Liver (tissue), 7 donors: ENCODE measurements at regions not wholly inside any gene's neighbourhood (a gene's known extent, or its start where the extent isn't known, plus 50 kb on each side); places are given as distances from the start of the nearest gene placed in this dataset.
"Not testable (repeated sequence)": the region's sequence is repeated elsewhere in the genome, so short reads cannot be mapped to it uniquely, and the experiment has no call there.

Source experiments
- DNase-seq: peaks from one replicate; pipeline ENCODE4 v3.0.0-alpha.2; 2017; ENCODE audit warnings: low spot score
- H3K27ac ChIP-seq, 2 donors: one replicate each; pipeline ENCODE4 v1.7.0; 2013; ENCODE audit warnings: inconsistent platforms in 2 of 2, low read length in 2 of 2, control low read depth in 1 of 2, low read depth in 1 of 2, mild to moderate bottlenecking in 1 of 2
- H3K27me3 ChIP-seq, 4 donors: one replicate each; pipeline versions ENCODE4 v1.6.1 to v1.7.0; 2013; ENCODE audit warnings: low read length in 3 of 4, inconsistent platforms in 1 of 4, mild to moderate bottlenecking in 1 of 4, moderate library complexity in 1 of 4; ENCODE audit not compliant: control insufficient read depth in 4 of 4, insufficient read depth in 4 of 4
- H3K36me3 ChIP-seq, 4 donors: one replicate each; pipeline versions ENCODE4 v1.6.1 to v1.7.0; 2013; ENCODE audit warnings: low read length in 3 of 4, mild to moderate bottlenecking in 3 of 4, low read depth in 1 of 4, moderate library complexity in 1 of 4; ENCODE audit not compliant: control insufficient read depth in 4 of 4, insufficient read depth in 3 of 4
- H3K4me1 ChIP-seq, 4 donors: one replicate each; pipeline versions ENCODE4 v1.6.1 to v1.7.0; 2013; ENCODE audit warnings: low read length in 3 of 4, mild to moderate bottlenecking in 3 of 4, moderate library complexity in 1 of 4; ENCODE audit not compliant: control insufficient read depth in 4 of 4, insufficient read depth in 4 of 4
- H3K4me3 ChIP-seq, 3 donors: one replicate each; pipeline versions ENCODE4 v1.6.1 to v1.7.0; 2013; ENCODE audit warnings: low read length in 3 of 3, control low read depth in 1 of 3, low read depth in 1 of 3, mild to moderate bottlenecking in 1 of 3
- H3K9ac ChIP-seq, 2 donors: one replicate each; pipeline ENCODE4 v1.7.0; 2013; ENCODE audit warnings: low read length in 2 of 2, mild to moderate bottlenecking in 2 of 2, moderate library complexity in 2 of 2, control low read depth in 1 of 2, low read depth in 1 of 2
- H3K9me3 ChIP-seq, 4 donors: one replicate each; pipeline versions ENCODE4 v1.6.1 to v1.7.0; 2013; ENCODE audit warnings: low read length in 3 of 4; ENCODE audit not compliant: control insufficient read depth in 4 of 4
- HNF4A ChIP-seq, 2 donors: conservative IDR thresholded peaks; 2 replicates each; pipeline ENCODE4 v1.6.1; 2016; ENCODE audit warnings: antibody characterized with exemption in 2 of 2, mild to moderate bottlenecking in 2 of 2
- RXRA ChIP-seq, 2 donors: IDR thresholded peaks; 2 replicates each; pipeline ENCODE4 v1.6.1; 2017 to 2018; ENCODE audit warnings: antibody characterized with exemption in 2 of 2, mild to moderate bottlenecking in 1 of 2
- WGBS: extraction: QIAGEN DNeasy Blood & Tissue Kit; methylation state at CpG from one replicate; pipeline ENCODE4 v1.1.7; 2013; 5-methylcytosine and 5-hydroxymethylcytosine counted together
- donor health status: healthy.
- donor health status: healthy.
- donor health status: healthy.
- donor health status: healthy.

DNA sequence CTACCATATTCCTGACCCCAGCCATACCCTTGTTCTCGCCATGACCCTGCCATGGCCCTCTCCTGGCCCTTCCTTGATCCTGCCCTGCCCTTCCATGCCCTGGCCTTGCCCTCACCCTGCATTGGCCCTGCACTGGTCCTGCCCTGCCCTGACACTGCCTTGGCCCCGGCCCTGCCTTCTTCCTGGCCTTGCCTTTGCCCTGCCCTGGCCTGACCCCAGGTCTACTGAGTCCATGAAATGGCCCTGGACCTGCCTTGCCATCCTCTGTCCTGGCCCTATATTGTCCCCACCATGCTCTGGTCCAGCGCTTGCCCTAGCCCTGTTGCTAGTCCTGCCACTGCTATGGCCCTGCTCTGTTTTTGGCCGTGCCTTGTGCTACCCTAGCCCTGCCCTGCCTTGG, 536.1 kb downstream of the FOXD4L6 start:
- H3K27ac ChIP-seq, H3K36me3 ChIP-seq, H3K9ac ChIP-seq, H3K4me3 ChIP-seq, DNase-seq, H3K27me3 ChIP-seq, H3K4me1 ChIP-seq, H3K9me3 ChIP-seq: not testable (repeated sequence)
- 85% methylated on average over 4 of the region's 4 CpGs for WGBS

DNA sequence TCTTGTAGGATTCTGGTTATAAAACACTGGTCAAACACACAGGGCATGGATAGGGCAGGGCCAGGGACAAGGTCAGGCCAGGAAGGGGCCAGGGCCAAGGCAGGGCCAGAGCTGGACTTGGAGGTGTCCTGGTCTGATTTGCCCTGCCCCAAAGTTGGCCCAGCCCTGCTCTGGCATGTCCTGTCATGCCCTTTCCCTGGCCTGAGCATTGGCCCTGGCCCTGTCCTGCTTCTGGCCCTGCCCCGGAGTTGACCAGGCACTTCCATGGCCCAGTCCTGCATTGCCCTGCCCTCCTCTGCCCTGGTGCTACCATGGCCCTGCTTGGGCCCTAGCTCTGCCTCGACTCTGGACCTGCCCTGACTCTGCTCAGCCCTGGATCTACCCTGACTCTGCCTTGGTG, 536.6 kb downstream of the FOXD4L6 start:
- not testable (repeated sequence) for H3K4me1 ChIP-seq
- 87% methylated on average over 2 of the region's 2 CpGs for WGBS

GRCh38 chr9:40587475-40588195, 540.8 kb downstream of the FOXD4L6 start:
- 77% methylated on average over 15 of the region's 15 CpGs for WGBS
- H3K9ac ChIP-seq, H3K36me3 ChIP-seq, DNase-seq, H3K4me3 ChIP-seq, H3K9me3 ChIP-seq, H3K27ac ChIP-seq, H3K4me1 ChIP-seq, H3K27me3 ChIP-seq: not testable (repeated sequence)
- TF ChIP-seq HNF4A (conservative IDR thresholded peaks at IDR 0.05): peak; percentile 16 to 21
- TF ChIP-seq RXRA (IDR thresholded peaks at IDR 0.05): peak; percentile 24 to 58

More for the DNA sequence above, 536.6 kb downstream of the FOXD4L6 start:
- H3K36me3 ChIP-seq, H3K9me3 ChIP-seq, H3K27ac ChIP-seq, DNase-seq, H3K4me3 ChIP-seq, H3K9ac ChIP-seq, H3K27me3 ChIP-seq: not testable (repeated sequence)

- 55% methylated on average over 38 of the region's 67 CpGs for WGBS
- H3K9me3 ChIP-seq, H3K4me1 ChIP-seq, H3K27ac ChIP-seq, H3K9ac ChIP-seq, H3K27me3 ChIP-seq, H3K36me3 ChIP-seq, DNase-seq: not testable (repeated sequence)
- peak overlapping the region in 1 of 3 donors; percentile 29 for H3K4me3 ChIP-seq
These were observed 544.4 kb downstream of the FOXD4L6 start for GRCh38 chr9:40584039-40584438.

GRCh38 chr9:40583230-40583629, 545.3 kb downstream of the FOXD4L6 start:
- not testable (repeated sequence) for H3K4me3 ChIP-seq, H3K9me3 ChIP-seq, H3K4me1 ChIP-seq, H3K27ac ChIP-seq, H3K36me3 ChIP-seq, DNase-seq, H3K9ac ChIP-seq, H3K27me3 ChIP-seq
- WGBS: 83% methylated on average over 5 of the region's 7 CpGs

GRCh38 chr9:40578908-40579307, 549.6 kb downstream of the FOXD4L6 start:
- DNase-seq, H3K27ac ChIP-seq: not testable (repeated sequence)
- WGBS: 94% methylated on average over 12 of the region's 12 CpGs

More at GRCh38 chr9:40578908-40579307, 549.6 kb downstream of the FOXD4L6 start:
- not testable (repeated sequence) for H3K9me3 ChIP-seq, H3K9ac ChIP-seq, H3K36me3 ChIP-seq, H3K4me1 ChIP-seq, H3K4me3 ChIP-seq, H3K27me3 ChIP-seq
